ENCODE measurements at regions not wholly inside any gene's neighbourhood (a gene's known extent, or its start where the extent isn't known, plus 50 kb on each side); places are given as distances from the start of the nearest gene placed in this dataset.
"Not testable (repeated sequence)": the region's sequence is repeated elsewhere in the genome, so short reads cannot be mapped to it uniquely, and the experiment has no call there.

DNA sequence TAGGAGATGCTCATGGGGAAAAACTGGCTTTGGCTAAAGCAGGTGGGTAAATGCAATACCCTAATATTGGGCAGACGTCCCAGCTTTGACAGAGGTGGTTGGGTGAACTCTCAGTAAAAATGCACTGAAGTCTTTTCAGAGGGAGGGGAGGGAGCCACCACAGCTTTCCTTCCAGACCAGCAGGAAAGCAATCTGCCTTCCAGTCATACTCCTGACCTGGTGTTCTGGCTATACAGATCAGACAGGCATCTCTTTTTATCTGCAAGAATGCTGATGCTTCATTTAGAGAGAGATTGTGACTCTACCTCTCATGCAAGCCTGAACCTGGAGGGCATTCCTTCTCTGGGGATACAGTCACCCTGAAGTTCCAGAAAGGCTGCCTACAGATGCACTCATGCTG is 52.6 kb upstream of the ICA1 start:
- intact Hi-C loops (cut with DNase I), result no loop called here
- DNase-seq, result no peak

DNA sequence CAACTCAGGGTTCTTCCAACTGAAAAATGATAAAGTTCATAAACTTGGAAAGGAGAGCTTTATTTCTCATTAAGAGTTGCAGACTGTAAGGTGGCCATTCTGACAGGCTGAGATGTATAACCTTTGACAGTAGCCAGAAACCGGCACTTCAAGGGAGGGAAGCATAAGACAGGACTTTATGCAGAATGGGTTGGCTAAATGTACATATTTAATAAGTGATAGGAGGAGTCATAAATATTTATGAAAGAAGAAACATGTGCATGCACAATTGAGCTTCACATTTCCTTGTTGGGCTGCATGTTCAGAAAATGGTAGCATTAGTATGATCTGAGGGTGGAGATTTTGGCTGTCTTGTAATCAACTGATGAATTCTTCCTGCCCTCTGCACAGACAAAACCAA is 57.1 kb upstream of the ICA1 start:
- no peak for DNase-seq
- intact Hi-C loops (cut with DNase I), result no loop called here

DNA sequence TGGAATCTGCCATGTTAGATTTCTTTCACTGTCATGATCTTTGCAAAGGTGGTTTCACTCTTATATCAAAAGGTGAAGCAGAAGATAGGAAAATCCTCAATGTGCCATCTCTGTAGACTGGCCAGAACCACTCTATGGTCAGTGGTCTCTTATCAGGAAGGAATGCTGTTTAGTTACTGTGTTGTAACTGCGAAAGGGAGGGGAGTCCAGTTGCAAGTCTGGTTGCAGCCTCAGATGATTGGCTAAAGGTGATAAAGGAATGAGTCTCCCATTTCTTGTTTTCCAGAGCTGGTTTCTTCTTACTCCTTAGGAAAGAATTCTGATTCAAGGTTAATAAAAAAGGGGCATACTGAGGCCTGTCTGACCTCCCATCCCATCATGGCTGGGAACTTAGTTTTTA is 58.2 kb upstream of the ICA1 start:
- DNase-seq, result no peak
- intact Hi-C loops (cut with DNase I), result no loop called here

DNA sequence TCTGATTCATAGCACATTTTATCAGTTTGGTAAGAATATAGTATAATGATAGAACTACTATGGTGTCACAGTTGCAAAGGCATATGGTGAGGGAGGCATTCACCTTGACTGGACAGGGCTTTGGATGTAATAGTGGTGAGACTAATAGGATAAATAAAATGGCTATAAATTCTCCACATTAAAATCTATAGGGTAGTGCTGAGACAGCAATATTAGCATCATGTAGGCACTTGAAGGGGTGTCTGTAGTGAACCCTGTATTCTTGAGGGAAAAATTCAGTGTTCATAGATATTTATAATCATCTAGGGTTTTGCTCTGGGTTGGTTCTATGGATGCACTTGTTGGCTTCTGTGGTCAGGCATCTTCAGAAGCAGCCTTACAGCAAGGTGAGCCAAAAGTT is 59.3 kb upstream of the ICA1 start:
- DNase-seq, result no peak
- intact Hi-C loops (cut with DNase I), result no loop called here

DNA sequence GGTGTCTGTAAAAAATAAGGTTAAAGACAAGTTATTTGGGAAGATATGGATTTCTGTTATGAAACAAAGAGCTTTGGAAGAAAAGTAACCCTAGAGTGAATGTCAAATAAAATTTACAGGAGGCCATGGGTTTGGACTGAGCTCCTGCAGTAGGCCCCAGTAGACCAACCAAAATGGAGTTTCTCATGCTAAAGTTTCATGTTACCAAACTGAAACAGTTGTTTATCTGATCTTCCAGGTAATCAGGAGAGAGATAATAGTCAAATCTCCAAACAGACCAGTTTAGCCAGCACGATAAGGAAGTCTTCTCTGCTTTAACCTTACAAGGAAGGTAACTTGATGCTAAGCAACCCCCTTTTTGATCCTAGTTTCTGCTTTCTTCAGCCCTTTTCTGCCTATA is 60.7 kb upstream of the ICA1 start:
- no peak for DNase-seq
- intact Hi-C loops (cut with DNase I), result no loop called here

DNA sequence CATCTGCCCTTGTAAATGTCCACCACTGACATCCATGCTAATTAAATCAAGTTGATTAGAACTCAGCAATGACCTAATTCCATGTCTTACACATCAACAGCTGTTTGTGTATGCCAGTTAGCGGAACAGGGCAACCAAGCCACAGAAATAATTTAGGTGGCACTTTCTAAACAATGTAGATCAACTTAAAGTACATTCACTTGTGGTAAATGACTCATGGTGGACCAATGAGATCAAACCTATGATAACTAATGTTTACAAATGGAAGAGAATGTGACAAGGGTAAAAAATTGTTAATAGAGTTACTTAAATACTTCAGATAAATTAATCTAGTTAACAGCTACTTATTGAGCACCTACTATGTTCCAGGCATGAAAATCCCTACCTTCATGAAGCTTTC is 63.1 kb upstream of the ICA1 start:
- DNase-seq, result no peak
- intact Hi-C loops (cut with DNase I), result no loop called here

DNA sequence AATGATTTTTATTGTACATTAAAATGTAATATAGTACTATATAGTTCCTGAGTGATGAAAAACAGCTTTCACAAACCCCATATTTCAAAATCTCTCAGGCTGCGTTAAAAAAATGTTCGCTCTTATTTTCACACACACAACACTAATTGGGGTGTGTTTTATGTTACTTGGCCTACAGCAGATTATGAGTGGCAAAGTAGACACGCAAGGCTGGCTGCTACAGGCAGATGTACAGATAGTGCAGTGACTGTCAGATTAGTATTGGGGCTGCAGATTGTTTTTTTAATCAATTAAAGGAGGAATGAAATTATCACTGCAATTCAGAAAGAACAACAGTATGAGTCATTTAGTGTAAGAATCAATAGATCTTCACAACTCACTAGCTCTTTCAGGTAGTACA is 65.2 kb upstream of the ICA1 start:
- intact Hi-C loops (cut with DNase I), result no loop called here
- no peak for DNase-seq

DNA sequence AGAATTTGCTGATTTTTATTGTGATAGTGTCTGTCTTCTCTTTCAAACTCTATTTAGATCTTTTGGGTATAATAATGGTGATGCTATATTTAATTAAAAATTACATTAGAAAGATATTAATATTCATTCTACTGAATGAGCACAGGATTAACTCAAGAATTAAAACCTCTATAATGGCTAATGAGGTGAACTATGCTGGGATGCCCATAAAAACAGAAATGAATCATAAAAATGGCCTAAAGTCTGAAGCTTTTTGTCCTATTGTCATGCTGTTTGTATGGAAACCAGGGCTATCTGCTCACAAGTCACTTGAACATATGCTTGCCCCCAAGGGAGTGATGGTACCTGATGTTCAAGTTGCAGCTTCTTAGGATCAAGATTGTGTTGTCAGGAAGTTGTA is 76.2 kb upstream of the ICA1 start:
- intact Hi-C loops (cut with DNase I), result no loop called here
- no peak for DNase-seq

DNA sequence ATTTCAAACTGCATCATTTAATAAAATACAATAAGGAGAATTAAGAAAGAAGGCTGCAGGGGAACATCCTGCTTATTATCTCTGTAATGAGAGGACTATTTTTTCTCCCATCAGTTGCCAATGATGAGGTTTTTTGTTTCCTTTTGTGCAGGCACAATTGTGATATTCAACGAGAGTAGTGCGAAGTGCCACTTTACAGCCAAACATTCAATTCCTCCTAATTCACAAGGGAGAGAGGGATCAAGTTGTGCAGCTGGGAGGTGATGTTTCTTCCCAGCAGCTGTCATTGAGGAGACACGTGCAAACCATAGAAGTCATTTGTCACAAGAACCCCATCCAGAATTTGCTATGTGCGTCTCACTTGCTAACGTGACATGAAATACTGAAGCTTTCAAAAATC is 81.6 kb upstream of the ICA1 start:
- intact Hi-C loops (cut with DNase I), result no loop called here
- no peak for DNase-seq

DNA sequence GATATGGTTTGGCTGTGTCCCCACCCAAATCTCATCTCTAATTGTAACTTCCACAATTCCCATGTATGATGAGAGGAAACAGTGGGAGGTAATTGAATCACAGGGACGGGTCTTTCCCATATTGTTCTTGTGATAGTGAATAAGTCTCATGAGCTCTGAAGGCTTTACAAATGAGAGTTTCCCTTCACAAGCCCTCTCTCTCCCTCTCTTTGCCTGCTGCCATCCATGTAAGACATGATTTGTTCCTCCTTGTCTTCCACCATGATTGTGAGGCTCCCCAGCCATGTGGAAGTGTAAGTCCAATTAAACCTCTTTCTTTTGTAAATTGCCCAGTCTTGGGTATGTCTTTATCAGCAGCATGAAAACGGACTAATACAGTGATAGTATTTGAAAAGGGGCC is 85.4 kb upstream of the ICA1 start:
- DNase-seq; intact Hi-C loops (cut with DNase I): not testable (repeated sequence)

DNA sequence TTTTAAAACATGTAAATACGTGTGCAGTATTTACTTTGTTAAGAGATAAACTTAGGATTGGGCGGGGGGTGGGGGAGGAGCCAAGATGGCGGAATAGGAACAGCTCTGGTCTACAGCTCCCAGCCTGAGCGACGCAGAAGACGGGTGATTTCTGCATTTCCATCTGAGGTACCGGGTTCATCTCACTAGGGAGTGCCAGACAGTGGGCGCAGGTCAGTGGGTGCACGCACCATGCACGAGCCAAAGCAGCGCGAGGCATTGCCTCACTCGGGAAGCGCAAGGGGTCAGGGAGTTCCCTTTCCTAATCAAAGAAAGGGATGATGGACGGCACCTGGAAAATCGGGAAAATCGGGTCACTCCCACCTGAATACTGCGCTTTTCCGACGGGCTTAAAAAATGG is 81.8 kb upstream of the NXPH1 start:
- DNase-seq; intact Hi-C loops (cut with DNase I): not testable (repeated sequence)

DNA sequence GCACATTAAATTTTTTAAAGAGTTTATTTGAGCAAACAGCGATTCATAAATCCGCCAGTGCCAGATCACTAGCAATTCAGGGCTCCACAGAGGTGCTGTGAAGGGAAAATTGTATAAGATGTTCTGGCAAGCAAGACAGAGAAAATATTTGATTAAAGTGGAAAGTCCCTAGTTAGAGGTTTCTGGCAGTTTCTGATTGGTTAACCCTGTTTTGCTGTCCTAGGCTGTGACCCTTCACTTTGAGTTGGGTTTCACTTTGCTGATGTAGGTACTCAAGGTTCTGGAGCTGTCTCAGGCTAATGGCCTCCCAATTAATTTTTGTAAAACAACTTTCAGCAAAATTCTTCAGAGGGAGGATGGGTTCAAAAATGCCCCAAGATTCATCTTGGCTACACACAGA is 79.4 kb upstream of the NXPH1 start:
- no peak for DNase-seq
- intact Hi-C loops (cut with DNase I), result no loop called here

DNA sequence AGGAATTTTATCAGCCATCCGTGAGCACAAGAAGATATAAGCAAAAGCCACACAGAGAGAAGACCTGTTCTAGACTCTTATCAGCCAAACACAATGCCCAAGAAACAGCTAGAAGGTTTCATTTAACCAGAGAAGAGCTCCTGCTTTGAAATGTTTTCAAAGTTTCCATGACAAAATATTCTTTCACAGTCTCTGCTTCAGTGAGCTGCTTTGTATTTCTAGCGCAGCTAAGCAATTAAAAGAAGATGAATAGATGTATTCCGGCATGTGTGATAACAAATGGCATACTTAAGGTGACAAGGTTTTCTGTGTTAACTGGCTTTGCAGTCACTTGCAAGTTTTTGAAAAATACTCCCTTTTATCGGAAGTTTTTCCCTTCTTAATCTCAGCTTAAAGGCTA is 78.9 kb upstream of the NXPH1 start:
- no peak for DNase-seq

DNA sequence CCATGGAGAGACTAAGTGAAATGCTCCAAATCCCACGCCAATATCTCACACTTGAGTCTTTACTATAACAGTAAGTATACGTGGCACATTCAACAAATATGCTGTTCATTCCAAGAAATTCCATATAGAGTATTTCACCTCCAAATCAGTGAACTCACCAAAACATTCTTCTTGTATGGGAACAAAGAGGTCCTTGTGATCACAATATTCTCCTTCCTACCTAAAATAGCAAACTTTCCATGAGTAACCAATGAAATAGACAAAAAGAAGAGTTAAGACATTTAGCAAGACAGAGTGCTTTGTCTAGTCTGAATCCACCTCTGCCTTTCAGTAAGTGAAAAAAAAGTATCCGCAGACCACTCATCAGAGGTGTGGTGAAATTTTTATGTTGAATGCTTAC is 77.3 kb upstream of the NXPH1 start:
- intact Hi-C loops (cut with DNase I), result no loop called here
- DNase-seq, result no peak

More for the DNA sequence above, 78.9 kb upstream of the NXPH1 start:
- intact Hi-C loops (cut with DNase I), result no loop called here

DNA sequence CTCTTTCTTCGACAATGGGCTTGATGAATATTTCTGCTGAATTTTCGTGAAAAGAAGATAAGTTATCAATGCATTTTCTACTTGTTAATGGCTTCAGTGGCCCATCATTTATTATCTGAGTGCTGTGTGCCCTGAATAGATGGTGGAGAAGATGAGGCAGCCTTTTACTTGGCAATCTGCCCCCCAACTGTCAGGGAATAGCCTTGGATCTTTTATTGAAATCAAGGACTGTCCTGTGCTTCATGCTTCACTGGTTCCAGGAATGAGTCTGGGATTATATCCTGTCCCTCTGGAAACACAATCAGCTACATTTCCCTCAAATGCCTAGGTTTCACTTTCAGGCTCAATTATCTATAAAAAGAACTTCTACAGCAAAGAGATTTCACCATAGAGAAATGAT is 75.9 kb upstream of the NXPH1 start:
- no peak for DNase-seq
- intact Hi-C loops (cut with DNase I), result no loop called here

DNA sequence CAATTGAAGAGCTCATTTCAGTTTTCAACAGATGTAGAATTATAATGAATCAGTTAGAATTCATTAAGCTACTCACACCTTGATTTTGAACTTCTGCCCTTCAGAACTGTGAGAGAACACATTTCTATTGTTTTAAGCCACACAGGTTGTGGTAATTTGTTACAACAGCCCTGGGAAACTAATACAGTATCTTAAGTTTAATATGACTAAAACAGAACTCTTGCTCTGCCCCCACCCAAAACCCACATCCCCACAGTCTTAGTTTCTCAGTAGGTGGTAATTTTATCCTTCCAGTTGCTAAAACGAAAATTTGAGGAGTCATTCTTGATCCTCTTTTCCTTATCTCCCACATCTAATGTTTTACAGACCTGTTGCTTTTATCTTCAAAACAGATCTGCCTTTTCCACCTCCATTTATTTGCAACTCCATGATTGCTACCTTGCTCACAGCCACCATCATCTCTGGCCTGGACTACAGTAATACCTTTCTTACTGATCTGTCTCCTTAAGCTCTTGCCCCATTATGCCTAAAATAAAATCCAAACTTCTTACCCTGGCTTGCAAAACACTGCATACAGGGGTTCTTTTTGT is 72.8 kb upstream of the NXPH1 start:
- no peak for DNase-seq
- intact Hi-C loops (cut with DNase I), result no loop called here

DNA sequence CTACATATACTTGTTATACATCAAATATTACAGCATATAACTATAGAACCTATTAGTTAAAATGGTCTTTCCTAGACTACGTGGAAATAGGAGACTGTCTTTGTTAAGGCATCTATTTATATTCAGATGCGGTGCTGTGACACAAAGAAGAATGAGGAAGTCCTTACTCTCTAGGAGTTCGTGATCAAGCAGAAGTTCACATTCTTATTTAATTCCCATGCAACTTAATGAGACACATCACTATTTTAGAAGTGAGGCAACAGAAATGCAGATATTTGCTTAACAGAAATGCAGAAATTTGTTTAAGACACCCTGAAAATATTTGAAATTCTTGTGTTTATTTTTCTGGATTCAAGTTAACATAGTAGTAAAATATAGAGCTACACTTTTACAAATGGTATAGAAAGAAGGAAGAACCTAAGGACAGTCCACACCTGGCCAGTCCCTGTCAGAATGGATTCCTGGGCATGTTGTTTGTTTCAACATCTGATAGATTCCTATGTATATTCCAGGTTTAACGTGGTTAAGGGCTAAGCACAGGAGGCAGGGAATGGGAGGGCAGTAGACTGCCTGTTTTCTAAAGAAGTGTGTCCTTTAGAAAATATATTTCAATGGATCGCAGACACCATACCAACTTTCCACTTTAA is 70.6 kb upstream of the NXPH1 start:
- intact Hi-C loops (cut with DNase I), result no loop called here
- no peak for DNase-seq

DNA sequence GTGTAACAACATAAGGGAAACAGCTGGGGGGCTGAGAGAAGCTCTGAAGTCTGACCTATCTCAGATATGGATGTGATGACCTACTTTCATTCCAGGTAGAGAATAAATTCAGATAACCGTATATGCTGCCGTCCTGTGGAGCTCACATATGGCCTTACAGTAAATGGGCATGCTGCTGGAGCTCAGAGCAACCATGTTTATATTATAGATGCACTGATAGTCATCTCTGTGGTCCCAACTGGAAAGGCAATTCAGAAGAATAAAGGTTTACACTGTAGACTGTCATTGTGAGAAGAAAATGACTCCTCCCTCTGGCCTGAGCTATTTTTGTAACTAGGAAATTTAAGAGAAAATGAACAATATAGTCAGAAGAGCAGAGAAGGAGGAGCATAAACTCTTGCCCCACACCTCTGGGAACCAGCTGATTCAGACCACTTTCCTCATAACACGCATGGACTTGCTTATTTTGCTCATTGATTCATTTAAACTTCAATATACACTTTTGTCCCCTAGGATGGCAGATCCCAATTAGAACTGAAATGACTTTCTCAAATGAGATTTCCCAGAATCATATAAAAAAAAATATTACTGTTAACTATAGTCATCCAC is 69.9 kb upstream of the NXPH1 start:
- intact Hi-C loops (cut with DNase I), result loop anchor here (2.0 kb wide), 1 partner anchor 53 kb away; no protein-coding TSS in a partner anchor
- no peak for DNase-seq

DNA sequence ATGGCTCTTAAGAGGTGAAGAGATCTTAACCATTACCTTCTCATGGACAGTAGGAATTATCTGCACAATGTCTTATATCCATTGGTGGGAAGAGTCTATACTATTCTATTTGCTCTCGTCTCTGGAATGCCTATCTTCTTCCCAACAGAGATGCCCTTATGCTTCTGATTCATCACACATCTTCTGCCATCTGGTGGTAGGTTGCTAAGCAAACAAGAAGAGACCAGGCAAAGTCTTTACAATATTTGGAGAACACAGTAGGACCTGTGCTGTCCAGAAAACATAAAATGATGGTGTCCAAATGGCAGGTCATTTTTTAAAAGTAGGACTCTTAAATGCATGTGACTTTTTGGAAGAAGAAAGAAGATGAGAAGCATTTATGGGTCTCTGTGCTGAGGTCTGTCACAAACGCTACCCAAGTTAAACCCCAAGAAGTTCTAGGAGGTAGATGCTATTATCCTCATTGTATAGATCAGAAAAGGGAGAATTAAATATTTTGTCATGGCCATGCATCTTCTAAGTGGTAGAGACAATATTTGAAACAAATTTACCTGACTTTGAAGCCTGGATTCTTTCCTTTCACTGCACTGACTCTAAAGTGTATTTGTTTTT is 67.8 kb upstream of the NXPH1 start:
- intact Hi-C loops (cut with DNase I), result loop anchor here (2.0 kb wide), 1 partner anchor 55 kb away; no protein-coding TSS in a partner anchor
- DNase-seq, result peak in 1 of 10 donors; percentile 26

DNA sequence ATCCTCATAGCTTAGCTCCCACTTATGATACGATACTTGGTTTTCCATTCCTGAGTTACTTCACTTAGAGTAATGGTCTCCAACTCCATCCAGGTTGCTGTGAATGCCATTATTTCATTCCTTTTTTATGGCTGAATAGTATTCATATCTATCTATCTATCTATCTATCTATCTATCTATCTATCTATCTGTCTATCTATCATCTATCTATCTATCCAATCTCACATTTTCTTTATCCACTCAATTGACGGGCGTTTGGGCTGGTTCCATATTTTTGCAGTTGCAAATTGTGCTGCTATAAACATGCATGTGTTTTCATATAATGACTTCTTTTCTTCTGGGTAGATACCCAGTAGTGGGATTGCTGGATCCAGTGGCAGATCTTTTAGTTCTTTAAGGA is 65.4 kb upstream of the NXPH1 start:
- DNase-seq; intact Hi-C loops (cut with DNase I): not testable (repeated sequence)

DNA sequence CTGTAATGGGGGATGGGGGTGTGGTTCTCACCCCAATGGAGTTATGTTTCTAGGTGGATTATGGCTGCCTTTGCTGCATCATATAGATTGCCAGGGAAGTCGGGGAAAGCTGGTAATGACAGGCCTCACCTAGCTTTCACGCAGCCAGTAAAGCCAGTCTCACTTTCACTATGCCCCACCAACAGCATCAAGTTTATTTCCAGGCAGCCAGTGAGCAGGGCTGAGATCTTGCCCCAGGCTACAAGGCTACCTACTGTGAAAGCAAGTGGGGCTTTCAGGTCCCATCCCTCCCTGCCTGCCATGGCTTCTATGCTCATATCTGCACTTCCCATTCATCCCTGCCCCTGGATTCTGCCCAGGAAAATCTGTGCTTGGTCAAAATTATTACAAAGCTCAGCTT is 61.7 kb upstream of the NXPH1 start:
- DNase-seq, result no peak
- intact Hi-C loops (cut with DNase I), result no loop called here

DNA sequence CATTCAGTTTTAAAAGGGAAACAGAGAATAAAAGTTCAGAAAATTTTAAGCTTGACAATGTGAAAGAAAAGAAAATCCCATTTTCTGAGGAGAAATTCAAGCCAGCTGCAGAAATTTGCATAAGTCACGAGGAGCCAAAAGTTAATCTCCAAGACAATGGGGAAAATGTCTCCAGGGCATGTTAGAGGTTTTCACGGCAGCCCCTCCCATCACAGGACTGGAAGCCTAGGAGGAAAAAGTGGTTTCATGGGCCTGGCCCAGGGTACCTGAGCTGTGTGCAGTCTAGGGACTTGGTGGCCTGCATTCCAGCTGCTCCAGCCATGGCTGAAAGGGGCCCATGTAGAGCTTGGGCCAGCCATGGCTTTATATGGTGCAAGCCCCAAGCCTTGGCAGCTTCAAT is 59.6 kb upstream of the NXPH1 start:
- no peak for DNase-seq
- intact Hi-C loops (cut with DNase I), result no loop called here

Data from posterior cingulate gyrus (tissue), 11 donors.